K562 (cell line): ENCODE measurements at regions not wholly inside any gene's neighbourhood (a gene's known extent, or its start where the extent isn't known, plus 50 kb on each side); places are given as distances from the start of the nearest gene placed in this dataset.

Experiments
- POLR2AphosphoS5 ChIP-seq: IDR thresholded peaks from 2 replicates; pipeline ENCODE4 v1.6.1; 2011; ENCODE audit warnings: mild to moderate bottlenecking, low read depth, low read length, moderate library complexity; ENCODE audit not compliant: control insufficient read depth, insufficient read depth
- REST ChIP-seq, 2 experiments: fragments of 450-650 bp; formaldehyde crosslinking in 1 of 2; IDR thresholded peaks; 2 replicates each; pipeline versions ENCODE4 v1.4.0 to v1.6.1; 2014 to 2020; ENCODE audit warnings: mild to moderate bottlenecking in 2 of 2, borderline replicate concordance in 1 of 2, low read depth in 1 of 2

- TF ChIP-seq REST (IDR thresholded peaks at IDR 0.05; ENCODE audit: borderline replicate concordance) (peak; percentile 72), REST (CRISPR knock-in tag; IDR thresholded peaks at IDR 0.05; ENCODE audit: low read depth) (no peak), POLR2AphosphoS5 (no peak)
Measured at GRCh38 chr6:8219352-8219943, 117.1 kb upstream of the EEF1E1 start (continued).
